Breast epithelium (tissue), 4 donors: ENCODE measurements at regions not wholly inside any gene's neighbourhood (a gene's known extent, or its start where the extent isn't known, plus 50 kb on each side); places are given as distances from the start of the nearest gene placed in this dataset.

Experiments used
- DNase-seq, 2 donors: peaks; one replicate each; pipeline ENCODE4 v3.0.0-alpha.2; 2019; ENCODE audit warnings: low spot score in 2 of 2
- H3K27ac ChIP-seq, 2 donors: fragments of 200-600 bp; sonication (generic) in 1 of 2; one replicate each; pipeline ENCODE4 v1.5.1; 2016 to 2019; ENCODE audit warnings: mild to moderate bottlenecking in 1 of 2
- H3K27me3 ChIP-seq, 2 donors: fragments of 200-600 bp; sonication (generic) in 1 of 2; one replicate each; pipeline versions ENCODE4 v1.5.1 to v1.6.0; 2017 to 2019; ENCODE audit warnings: control low read depth in 1 of 2, mild to moderate bottlenecking in 1 of 2
- H3K36me3 ChIP-seq: fragments of 200-600 bp; one replicate; pipeline ENCODE4 v1.5.1; 2019
- H3K4me1 ChIP-seq, 2 donors: fragments of 200-600 bp; sonication (generic); one replicate each; pipeline ENCODE4 v1.5.1; 2016 to 2019; ENCODE audit warnings: control low read depth in 1 of 2
- H3K4me3 ChIP-seq, 3 donors: fragments of 200-600 bp; sonication (generic); 1 replicate in 2 of 3; 2 replicates in 1 of 3; pipeline ENCODE4 v1.5.1; 2016 to 2019; ENCODE audit warnings: mild to moderate bottlenecking in 3 of 3, moderate library complexity in 2 of 3
- H3K9me3 ChIP-seq, 2 donors: fragments of 200-600 bp; sonication (generic) in 1 of 2; one replicate each; pipeline ENCODE4 v1.5.1; 2016 to 2019; ENCODE audit warnings: control low read depth in 1 of 2
- CTCF ChIP-seq, 3 donors: fragments of 450-650 bp; IDR thresholded peaks; one replicate each; pipeline ENCODE4 v1.5.1; 2016 to 2017; ENCODE audit warnings: antibody characterized with exemption in 3 of 3, mild to moderate bottlenecking in 3 of 3, moderate library complexity in 3 of 3
- POLR2A ChIP-seq: fragments of 450-650 bp; IDR thresholded peaks from one replicate; pipeline ENCODE4 v1.6.1; 2016; ENCODE audit warnings: antibody characterized with exemption, mild to moderate bottlenecking, moderate library complexity
- POLR2AphosphoS5 ChIP-seq, 3 donors: sonication (generic); formaldehyde crosslinking; IDR thresholded peaks; one replicate each; pipeline ENCODE4 v1.6.1; 2017; ENCODE audit warnings: antibody characterized with exemption in 3 of 3
- intact Hi-C: fragments of 100-400 bp; cut with DNase I; formaldehyde crosslinking; loops from one replicate; pipeline ENCODE4 v1.15.1; 2023; ENCODE audit warnings: low total_unique reads

- DNase-seq, result no peak
- intact Hi-C loops, result no loop called here
- Histone ChIP-seq H3K4me1 (no peaks in the 10 kb centered on the region), H3K9me3 (peaks cover 0 to 9% of the 10 kb centered on the region in 2 donors), H3K27ac (no peak overlapping the region), H3K27me3 (no peaks in the 10 kb centered on the region), H3K36me3 (no peaks in the 10 kb centered on the region), H3K4me3 (no peak overlapping the region)
- TF ChIP-seq POLR2A (no peak), CTCF (IDR thresholded peaks at IDR 0.05) (no peak), POLR2AphosphoS5 (IDR thresholded peaks at IDR 0.05) (no peak)
Observed at GRCh38 chr4:10354746-10355145, 102.5 kb downstream of the ZNF518B start.

GRCh38 chr4:10354225-10354624 lies 103.0 kb downstream of the ZNF518B start:
- Histone ChIP-seq H3K4me3 (no peak overlapping the region), H3K9me3 (peaks cover 0 to 9% of the 10 kb centered on the region in 2 donors), H3K27ac (no peak overlapping the region), H3K27me3 (no peaks in the 10 kb centered on the region), H3K36me3 (no peaks in the 10 kb centered on the region), H3K4me1 (no peaks in the 10 kb centered on the region)
- intact Hi-C loops, result no loop called here
- DNase-seq, result no peak
- TF ChIP-seq POLR2A (no peak), POLR2AphosphoS5 (IDR thresholded peaks at IDR 0.05) (no peak), CTCF (IDR thresholded peaks at IDR 0.05) (no peak)

GRCh38 chr4:10353110-10353509 lies 104.1 kb downstream of the ZNF518B start:
- Histone ChIP-seq H3K27ac (no peak overlapping the region), H3K36me3 (no peaks in the 10 kb centered on the region), H3K4me3 (no peak overlapping the region), H3K4me1 (no peaks in the 10 kb centered on the region), H3K27me3 (no peaks in the 10 kb centered on the region), H3K9me3 (peaks cover 0 to 9% of the 10 kb centered on the region in 2 donors)
- intact Hi-C loops, result no loop called here
- no peak for DNase-seq
- TF ChIP-seq CTCF (IDR thresholded peaks at IDR 0.05) (no peak), POLR2AphosphoS5 (IDR thresholded peaks at IDR 0.05) (no peak), POLR2A (no peak)

GRCh38 chr4:10348241-10348640 lies 109.0 kb downstream of the ZNF518B start:
- TF ChIP-seq POLR2A, result no peak
- TF ChIP-seq POLR2AphosphoS5 (IDR thresholded peaks at IDR 0.05), result no peak
- TF ChIP-seq CTCF (IDR thresholded peaks at IDR 0.05), result no peak
- no peak overlapping the region for H3K27ac ChIP-seq
- H3K4me1 ChIP-seq, result no peaks in the 10 kb centered on the region
- H3K36me3 ChIP-seq, result no peaks in the 10 kb centered on the region
- H3K9me3 ChIP-seq, result peaks cover 0 to 7% of the 10 kb centered on the region in 2 donors
- no peak overlapping the region for H3K4me3 ChIP-seq
- intact Hi-C loops, result no loop called here
- no peaks in the 10 kb centered on the region for H3K27me3 ChIP-seq
- no peak for DNase-seq

- Histone ChIP-seq H3K4me3 (no peak overlapping the region), H3K27me3 (no peaks in the 10 kb centered on the region), H3K4me1 (no peaks in the 10 kb centered on the region), H3K9me3 (peaks cover 0 to 3% of the 10 kb centered on the region in 2 donors), H3K27ac (no peak overlapping the region), H3K36me3 (no peaks in the 10 kb centered on the region)
- TF ChIP-seq POLR2A (no peak), POLR2AphosphoS5 (IDR thresholded peaks at IDR 0.05) (no peak), CTCF (IDR thresholded peaks at IDR 0.05) (no peak)
- intact Hi-C loops, result no loop called here
- DNase-seq, result no peak
Observed at GRCh38 chr4:10347815-10348214, 109.4 kb downstream of the ZNF518B start.
